ENCODE measurements at regions not wholly inside any gene's neighbourhood (a gene's known extent, or its start where the extent isn't known, plus 50 kb on each side); places are given as distances from the start of the nearest gene placed in this dataset.
"Not testable (repeated sequence)": the region's sequence is repeated elsewhere in the genome, so short reads cannot be mapped to it uniquely, and the experiment has no call there.

- WGBS: 76% methylated on average over 3 of the region's 3 CpGs
- Histone ChIP-seq H3K4me1 (ENCODE audit: insufficient read depth) (no peaks in the 10 kb centered on the region), H3K36me3 (ENCODE audit: insufficient read depth) (no peaks in the 10 kb centered on the region), H3K27ac (ENCODE audit: low read depth) (no peak overlapping the region), H3K4me3 (ENCODE audit: low read depth, low read length) (no peak overlapping the region)
- no peak for DNase-seq (ENCODE audit: extremely low spot score)
These were observed 321.3 kb upstream of the TFPI start for GRCh38 chr2:187875261-187876141.

- Histone ChIP-seq H3K4me1 (ENCODE audit: insufficient read depth) (no peaks in the 10 kb centered on the region), H3K27ac (ENCODE audit: low read depth) (no peak overlapping the region), H3K4me3 (ENCODE audit: low read depth, low read length) (no peak overlapping the region), H3K36me3 (ENCODE audit: insufficient read depth) (no peaks in the 10 kb centered on the region)
- DNase-seq (ENCODE audit: extremely low spot score): no peak
- WGBS: 53% methylated on average over 5 of the region's 5 CpGs
These were observed 322.3 kb upstream of the TFPI start for GRCh38 chr2:187876554-187876953.

- Histone ChIP-seq H3K27ac (ENCODE audit: low read depth) (no peak overlapping the region), H3K4me3 (ENCODE audit: low read depth, low read length) (no peak overlapping the region), H3K36me3 (ENCODE audit: insufficient read depth) (no peaks in the 10 kb centered on the region), H3K4me1 (ENCODE audit: insufficient read depth) (no peaks in the 10 kb centered on the region)
- DNase-seq (ENCODE audit: extremely low spot score): no peak
These were observed 323.2 kb upstream of the TFPI start for GRCh38 chr2:187877391-187877790.

- no peak for DNase-seq (ENCODE audit: extremely low spot score)
- no peak overlapping the region for H3K4me3 ChIP-seq (ENCODE audit: low read depth, low read length)
- no peaks in the 10 kb centered on the region for H3K36me3 ChIP-seq (ENCODE audit: insufficient read depth)
- H3K27ac ChIP-seq (ENCODE audit: low read depth): no peak overlapping the region
- WGBS: 88% methylated on average over 1 of the region's 1 CpG
- no peaks in the 10 kb centered on the region for H3K4me1 ChIP-seq (ENCODE audit: insufficient read depth)
These were observed 323.9 kb upstream of the TFPI start for GRCh38 chr2:187878112-187878511.

- no peak for DNase-seq (ENCODE audit: extremely low spot score)
- 73% methylated on average over 7 of the region's 7 CpGs for WGBS
- Histone ChIP-seq H3K4me3 (ENCODE audit: low read depth, low read length) (no peak overlapping the region), H3K36me3 (ENCODE audit: insufficient read depth) (no peaks in the 10 kb centered on the region), H3K27ac (ENCODE audit: low read depth) (no peak overlapping the region), H3K4me1 (ENCODE audit: insufficient read depth) (no peaks in the 10 kb centered on the region)
These were observed 325.3 kb upstream of the TFPI start for GRCh38 chr2:187879491-187879890.

- Histone ChIP-seq H3K4me1 (ENCODE audit: insufficient read depth) (no peaks in the 10 kb centered on the region), H3K36me3 (ENCODE audit: insufficient read depth) (no peaks in the 10 kb centered on the region), H3K4me3 (ENCODE audit: low read depth, low read length) (no peak overlapping the region), H3K27ac (ENCODE audit: low read depth) (no peak overlapping the region)
- 81% methylated on average over 1 of the region's 1 CpG for WGBS
- DNase-seq (ENCODE audit: extremely low spot score): no peak
These were observed 329.8 kb upstream of the TFPI start for GRCh38 chr2:187884003-187884402.

GRCh38 chr2:187890690-187891089 lies 336.5 kb upstream of the TFPI start:
- H3K4me1 ChIP-seq (ENCODE audit: insufficient read depth): no peaks in the 10 kb centered on the region
- 63% methylated on average over 2 of the region's 2 CpGs for WGBS
- no peaks in the 10 kb centered on the region for H3K36me3 ChIP-seq (ENCODE audit: insufficient read depth)
- H3K27ac ChIP-seq (ENCODE audit: low read depth): no peak overlapping the region
- no peak overlapping the region for H3K4me3 ChIP-seq (ENCODE audit: low read depth, low read length)
- no peak for DNase-seq (ENCODE audit: extremely low spot score)

GRCh38 chr2:187900021-187900420 lies 345.8 kb upstream of the TFPI start:
- DNase-seq (ENCODE audit: extremely low spot score): no peak
- Histone ChIP-seq H3K4me1 (ENCODE audit: insufficient read depth) (no peaks in the 10 kb centered on the region), H3K36me3 (ENCODE audit: insufficient read depth) (no peaks in the 10 kb centered on the region), H3K4me3 (ENCODE audit: low read depth, low read length) (no peak overlapping the region), H3K27ac (ENCODE audit: low read depth) (no peak overlapping the region)

- Histone ChIP-seq H3K4me1 (ENCODE audit: insufficient read depth) (no peaks in the 10 kb centered on the region), H3K36me3 (ENCODE audit: insufficient read depth) (no peaks in the 10 kb centered on the region), H3K4me3 (ENCODE audit: low read depth, low read length) (no peak overlapping the region), H3K27ac (ENCODE audit: low read depth) (no peak overlapping the region)
- no peak for DNase-seq (ENCODE audit: extremely low spot score)
- WGBS: 76% methylated on average over 3 of the region's 3 CpGs
These were observed 351.8 kb upstream of the TFPI start for GRCh38 chr2:187906021-187906420.

GRCh38 chr2:187910922-187911321 lies 356.7 kb upstream of the TFPI start:
- not testable (repeated sequence) for H3K27ac ChIP-seq (ENCODE audit: low read depth); H3K36me3 ChIP-seq (ENCODE audit: insufficient read depth); DNase-seq (ENCODE audit: extremely low spot score); H3K4me1 ChIP-seq (ENCODE audit: insufficient read depth); H3K4me3 ChIP-seq (ENCODE audit: low read depth, low read length)
- WGBS: 100% methylated on average over 1 of the region's 1 CpG

- Histone ChIP-seq H3K4me1 (ENCODE audit: insufficient read depth) (no peaks in the 10 kb centered on the region), H3K36me3 (ENCODE audit: insufficient read depth) (no peaks in the 10 kb centered on the region), H3K4me3 (ENCODE audit: low read depth, low read length) (no peak overlapping the region), H3K27ac (ENCODE audit: low read depth) (no peak overlapping the region)
- DNase-seq (ENCODE audit: extremely low spot score): no peak
These were observed 358.7 kb upstream of the TFPI start for GRCh38 chr2:187912950-187913349.

GRCh38 chr2:187915810-187916209 lies 361.6 kb upstream of the TFPI start:
- Histone ChIP-seq H3K27ac (ENCODE audit: low read depth) (no peak overlapping the region), H3K4me3 (ENCODE audit: low read depth, low read length) (no peak overlapping the region), H3K36me3 (ENCODE audit: insufficient read depth) (no peaks in the 10 kb centered on the region), H3K4me1 (ENCODE audit: insufficient read depth) (no peaks in the 10 kb centered on the region)
- 74% methylated on average over 4 of the region's 4 CpGs for WGBS
- no peak for DNase-seq (ENCODE audit: extremely low spot score)

- 51% methylated on average over 1 of the region's 1 CpG for WGBS
- no peak for DNase-seq (ENCODE audit: extremely low spot score)
- no peak overlapping the region for H3K27ac ChIP-seq (ENCODE audit: low read depth)
- H3K4me3 ChIP-seq (ENCODE audit: low read depth, low read length): no peak overlapping the region
- no peaks in the 10 kb centered on the region for H3K4me1 ChIP-seq (ENCODE audit: insufficient read depth)
- no peaks in the 10 kb centered on the region for H3K36me3 ChIP-seq (ENCODE audit: insufficient read depth)
These were observed 362.6 kb upstream of the TFPI start for GRCh38 chr2:187916799-187917198.

- no peak for DNase-seq (ENCODE audit: extremely low spot score)
- Histone ChIP-seq H3K36me3 (ENCODE audit: insufficient read depth) (no peaks in the 10 kb centered on the region), H3K4me1 (ENCODE audit: insufficient read depth) (no peaks in the 10 kb centered on the region), H3K4me3 (ENCODE audit: low read depth, low read length) (no peak overlapping the region), H3K27ac (ENCODE audit: low read depth) (no peak overlapping the region)
These were observed 363.3 kb upstream of the TFPI start for GRCh38 chr2:187917535-187917934.

Data from urinary bladder (tissue), 3 donors.